HEK293 (cell line): ENCODE measurements at regions not wholly inside any gene's neighbourhood (a gene's known extent, or its start where the extent isn't known, plus 50 kb on each side); places are given as distances from the start of the nearest gene placed in this dataset.

Source experiments
- CTCF ChIA-PET: fragments of 350-600 bp; formaldehyde crosslinking; extraction: SDS; loops from one replicate; lab custom pipeline; 2021; ENCODE audit warnings: antibody characterized with exemption; lab: Yijun Ruan, JAX
- POLR2A ChIA-PET: fragments of 300-600 bp; formaldehyde crosslinking; extraction: SDS; loops from one replicate; lab custom pipeline; 2020; ENCODE audit warnings: antibody characterized with exemption, inconsistent platforms; lab: Yijun Ruan, JAX
- H3K27ac ChIP-seq: fragments of 200-500 bp; sonication (Bioruptor generic); 2 replicates; pipeline ENCODE4 v1.5.1; 2014; ENCODE audit warnings: low read depth, low read length, control low read depth, inconsistent platforms; ENCODE audit errors: extremely low read depth
- H3K36me3 ChIP-seq, 2 experiments: fragments of 200-500 bp in 1 of 2; sonication (Bioruptor generic) in 1 of 2; 1 replicate in 1 of 2; 2 replicates in 1 of 2; pipeline ENCODE4 v1.5.1; 2014 to 2017; ENCODE audit warnings: inconsistent platforms in 2 of 2, low read length in 2 of 2; ENCODE audit not compliant: control insufficient read depth in 2 of 2, insufficient read depth in 1 of 2
- H3K4me1 ChIP-seq: fragments of 200-500 bp; sonication (Bioruptor generic); 2 replicates; pipeline ENCODE4 v1.5.1; 2014; ENCODE audit warnings: mild to moderate bottlenecking, low read length, inconsistent platforms; ENCODE audit not compliant: control insufficient read depth, insufficient read depth
- H3K4me3 ChIP-seq: 2 replicates; pipeline ENCODE4 v1.5.1; 2011; ENCODE audit warnings: low read depth, mild to moderate bottlenecking, control low read depth, low read length, moderate library complexity
- H3K9me3 ChIP-seq: fragments of 200-500 bp; sonication (Bioruptor generic); 2 replicates; pipeline ENCODE4 v1.5.1; 2014; ENCODE audit warnings: low read depth, low read length, inconsistent platforms; ENCODE audit not compliant: control insufficient read depth, insufficient read depth
- ATF2 ChIP-seq: fragments of 450-650 bp; formaldehyde crosslinking; IDR thresholded peaks from 2 replicates; pipeline ENCODE4 v1.5.1; 2016; ENCODE audit warnings: missing biosample characterization, missing genetic modification characterization, low read depth
- OVOL3 ChIP-seq: fragments of 450-650 bp; formaldehyde crosslinking; IDR thresholded peaks from 2 replicates; pipeline ENCODE4 v1.5.1; 2016; ENCODE audit warnings: missing biosample characterization, missing genetic modification characterization
- RBAK ChIP-seq: fragments of 450-650 bp; formaldehyde crosslinking; IDR thresholded peaks from 2 replicates; pipeline ENCODE4 v1.5.1; 2016; ENCODE audit warnings: missing biosample characterization, missing genetic modification characterization
- TRIM28 ChIP-seq: IDR thresholded peaks from 2 replicates; pipeline ENCODE4 v1.6.1; 2011; ENCODE audit warnings: low read length, control low read depth, borderline replicate concordance
- WT1 ChIP-seq: fragments of 450-650 bp; formaldehyde crosslinking; IDR thresholded peaks from 2 replicates; pipeline ENCODE4 v1.5.1; 2016; ENCODE audit warnings: missing biosample characterization, missing genetic modification characterization
- YY2 ChIP-seq: fragments of 450-650 bp; formaldehyde crosslinking; IDR thresholded peaks from 2 replicates; pipeline ENCODE4 v1.5.1; 2016; ENCODE audit warnings: missing biosample characterization, missing genetic modification characterization
- ZNF146 ChIP-seq: fragments of 450-650 bp; formaldehyde crosslinking; IDR thresholded peaks from 2 replicates; pipeline ENCODE4 v1.5.1; 2016; ENCODE audit warnings: missing biosample characterization, missing genetic modification characterization
- ZNF169 ChIP-seq: fragments of 450-650 bp; formaldehyde crosslinking; IDR thresholded peaks from 2 replicates; pipeline ENCODE4 v1.5.1; 2016; ENCODE audit warnings: missing biosample characterization, missing genetic modification characterization
- ZNF221 ChIP-seq: fragments of 450-650 bp; formaldehyde crosslinking; IDR thresholded peaks from 2 replicates; pipeline ENCODE4 v1.5.1; 2017; ENCODE audit warnings: missing biosample characterization, missing genetic modification characterization, borderline replicate concordance
- ZNF266 ChIP-seq: fragments of 450-650 bp; formaldehyde crosslinking; IDR thresholded peaks from 2 replicates; pipeline ENCODE4 v1.5.1; 2016; ENCODE audit warnings: missing biosample characterization, missing genetic modification characterization, low read depth
- ZNF311 ChIP-seq: fragments of 450-650 bp; formaldehyde crosslinking; IDR thresholded peaks from 2 replicates; pipeline ENCODE4 v1.5.1; 2017; ENCODE audit warnings: missing biosample characterization, missing genetic modification characterization, borderline replicate concordance
- ZNF394 ChIP-seq: fragments of 450-650 bp; formaldehyde crosslinking; IDR thresholded peaks from 2 replicates; pipeline ENCODE4 v1.5.1; 2016; ENCODE audit warnings: missing biosample characterization, missing genetic modification characterization, mild to moderate bottlenecking, moderate library complexity, borderline replicate concordance
- ZNF514 ChIP-seq: fragments of 450-650 bp; formaldehyde crosslinking; IDR thresholded peaks from 2 replicates; pipeline ENCODE4 v1.5.1; 2016; ENCODE audit warnings: missing biosample characterization, missing genetic modification characterization
- ZNF518A ChIP-seq: fragments of 450-650 bp; formaldehyde crosslinking; conservative IDR thresholded peaks from 2 replicates; pipeline ENCODE4 v1.5.1; 2016; ENCODE audit warnings: low read depth, missing biosample characterization, missing genetic modification characterization
- ZNF548 ChIP-seq: fragments of 450-650 bp; formaldehyde crosslinking; IDR thresholded peaks from 2 replicates; pipeline ENCODE4 v1.5.1; 2016; ENCODE audit warnings: missing biosample characterization, missing genetic modification characterization
- ZNF623 ChIP-seq: fragments of 450-650 bp; formaldehyde crosslinking; IDR thresholded peaks from 2 replicates; pipeline ENCODE4 v1.5.1; 2016; ENCODE audit warnings: missing biosample characterization, missing genetic modification characterization
- ZNF626 ChIP-seq: fragments of 450-650 bp; sonication (Bioruptor Pico); formaldehyde crosslinking; IDR thresholded peaks from 2 replicates; pipeline ENCODE4 v1.5.1; 2018; ENCODE audit warnings: missing biosample characterization, missing genetic modification characterization, inconsistent platforms
- ZNF629 ChIP-seq: fragments of 450-650 bp; formaldehyde crosslinking; IDR thresholded peaks from 2 replicates; pipeline ENCODE4 v1.5.1; 2017; ENCODE audit warnings: missing biosample characterization, missing genetic modification characterization
- ZNF645 ChIP-seq: fragments of 450-650 bp; formaldehyde crosslinking; IDR thresholded peaks from 2 replicates; pipeline ENCODE4; 2016; ENCODE audit warnings: missing biosample characterization, missing genetic modification characterization
- ZNF791 ChIP-seq: fragments of 450-650 bp; formaldehyde crosslinking; IDR thresholded peaks from 2 replicates; pipeline ENCODE4 v1.5.1; 2016; ENCODE audit warnings: missing biosample characterization, missing genetic modification characterization

- no peak for TF ChIP-seq ZNF518A
- no peak for TF ChIP-seq ZNF266 (tag by site-specific recombination)
- no peak for TF ChIP-seq ZNF514 (tag by site-specific recombination)
- no peak for TF ChIP-seq WT1 (tag by site-specific recombination)
- no peak for TF ChIP-seq ZNF623 (tag by site-specific recombination)
- TF ChIP-seq ZNF221 (tag by site-specific recombination): no peak
- TF ChIP-seq ZNF394 (tag by site-specific recombination): no peak
- TF ChIP-seq ZNF169 (tag by site-specific recombination): no peak
- no peak for TF ChIP-seq ATF2 (tag by site-specific recombination)
- TF ChIP-seq YY2: no peak
- TF ChIP-seq OVOL3 (tag by site-specific recombination): no peak
These were observed 507.9 kb downstream of the IPMK start (continued) for GRCh38 chr10:57759777-57760176.

GRCh38 chr10:57754803-57755202, 512.9 kb downstream of the IPMK start:
- Histone ChIP-seq H3K9me3 (no peaks in the 10 kb centered on the region), H3K27ac (no peak overlapping the region), H3K4me3 (no peak overlapping the region), H3K36me3 (no peaks in the 10 kb centered on the region), H3K4me1 (no peaks in the 10 kb centered on the region)
- ChIA-PET CTCF (interaction anchor here (0.6 kb wide), 1 partner anchor 850 kb away, joined by 3 read pairs; no protein-coding TSS in a partner anchor), POLR2A (no interaction called here)
- TF ChIP-seq ZNF146 (tag by site-specific recombination): no peak
- TF ChIP-seq ZNF629: no peak
- no peak for TF ChIP-seq ZNF626

- no peaks in the 10 kb centered on the region for H3K36me3 ChIP-seq
- no peak overlapping the region for H3K27ac ChIP-seq
- H3K9me3 ChIP-seq: no peaks in the 10 kb centered on the region
- H3K4me1 ChIP-seq: no peaks in the 10 kb centered on the region
- no peak overlapping the region for H3K4me3 ChIP-seq
- ChIA-PET CTCF (no interaction called here), POLR2A (no interaction called here)
- no peak for TF ChIP-seq TRIM28
- TF ChIP-seq RBAK (tag by site-specific recombination): no peak
- TF ChIP-seq ZNF791: no peak
- no peak for TF ChIP-seq ZNF645 (tag by site-specific recombination)
- no peak for TF ChIP-seq ZNF311 (tag by site-specific recombination)
- TF ChIP-seq ZNF548 (tag by site-specific recombination): no peak
These were observed 524.0 kb downstream of the IPMK start for GRCh38 chr10:57743711-57744110.
